ENCODE measurements at regions not wholly inside any gene's neighbourhood (a gene's known extent, or its start where the extent isn't known, plus 50 kb on each side); places are given as distances from the start of the nearest gene placed in this dataset.
"Not testable (repeated sequence)": the region's sequence is repeated elsewhere in the genome, so short reads cannot be mapped to it uniquely, and the experiment has no call there.

- Histone ChIP-seq H3K4me1 (ENCODE audit: control insufficient read depth, low read depth, low read length) (no peaks in the 10 kb centered on the region), H3K9me3 (ENCODE audit: control insufficient read depth, low read depth, low read length) (peaks cover 21% of the 10 kb centered on the region), H3K27ac (ENCODE audit: low read length) (no peak overlapping the region), H3K27me3 (ENCODE audit: control insufficient read depth, insufficient read depth, low read length) (no peaks in the 10 kb centered on the region), H3K36me3 (ENCODE audit: control insufficient read depth, low read depth, low read length) (no peaks in the 10 kb centered on the region), H3K9ac (ENCODE audit: low read length) (no peak overlapping the region), H3K4me3 (ENCODE audit: low read length) (no peak overlapping the region)
Measured at GRCh38 chrX:125407314-125407713, 87.6 kb downstream of the TEX13C start.

- Histone ChIP-seq H3K27me3 (ENCODE audit: control insufficient read depth, insufficient read depth, low read length) (no peaks in the 10 kb centered on the region), H3K9me3 (ENCODE audit: control insufficient read depth, low read depth, low read length) (peaks cover 17% of the 10 kb centered on the region), H3K27ac (ENCODE audit: low read length) (no peak overlapping the region), H3K4me3 (ENCODE audit: low read length) (no peak overlapping the region), H3K9ac (ENCODE audit: low read length) (no peak overlapping the region), H3K4me1 (ENCODE audit: control insufficient read depth, low read depth, low read length) (no peaks in the 10 kb centered on the region), H3K36me3 (ENCODE audit: control insufficient read depth, low read depth, low read length) (no peaks in the 10 kb centered on the region)
Measured at GRCh38 chrX:125420809-125421208, 101.1 kb downstream of the TEX13C start.

- Histone ChIP-seq H3K4me3 (ENCODE audit: low read length) (no peak overlapping the region), H3K36me3 (ENCODE audit: control insufficient read depth, low read depth, low read length) (no peaks in the 10 kb centered on the region), H3K9ac (ENCODE audit: low read length) (no peak overlapping the region), H3K9me3 (ENCODE audit: control insufficient read depth, low read depth, low read length) (peaks cover 17% of the 10 kb centered on the region), H3K27me3 (ENCODE audit: control insufficient read depth, insufficient read depth, low read length) (no peaks in the 10 kb centered on the region), H3K4me1 (ENCODE audit: control insufficient read depth, low read depth, low read length) (no peaks in the 10 kb centered on the region), H3K27ac (ENCODE audit: low read length) (no peak overlapping the region)
Measured at GRCh38 chrX:125422986-125423385, 103.3 kb downstream of the TEX13C start.

GRCh38 chrX:125424536-125424935 lies 104.9 kb downstream of the TEX13C start:
- Histone ChIP-seq H3K27me3 (ENCODE audit: control insufficient read depth, insufficient read depth, low read length) (no peaks in the 10 kb centered on the region), H3K9ac (ENCODE audit: low read length) (no peak overlapping the region), H3K4me3 (ENCODE audit: low read length) (no peak overlapping the region)

GRCh38 chrX:125436855-125437254 lies 117.2 kb downstream of the TEX13C start:
- Histone ChIP-seq H3K27ac (ENCODE audit: low read length) (no peak overlapping the region), H3K36me3 (ENCODE audit: control insufficient read depth, low read depth, low read length) (no peaks in the 10 kb centered on the region), H3K9ac (ENCODE audit: low read length) (no peak overlapping the region), H3K4me1 (ENCODE audit: control insufficient read depth, low read depth, low read length) (no peaks in the 10 kb centered on the region), H3K27me3 (ENCODE audit: control insufficient read depth, insufficient read depth, low read length) (no peaks in the 10 kb centered on the region), H3K4me3 (ENCODE audit: low read length) (no peak overlapping the region), H3K9me3 (ENCODE audit: control insufficient read depth, low read depth, low read length) (peaks cover 22% of the 10 kb centered on the region)

More at GRCh38 chrX:125424536-125424935, 104.9 kb downstream of the TEX13C start:
- Histone ChIP-seq H3K27ac (ENCODE audit: low read length) (no peak overlapping the region), H3K36me3 (ENCODE audit: control insufficient read depth, low read depth, low read length) (no peaks in the 10 kb centered on the region), H3K4me1 (ENCODE audit: control insufficient read depth, low read depth, low read length) (no peaks in the 10 kb centered on the region), H3K9me3 (ENCODE audit: control insufficient read depth, low read depth, low read length) (peaks cover 17% of the 10 kb centered on the region)

GRCh38 chrX:125439194-125439849 lies 119.7 kb downstream of the TEX13C start:
- H3K4me3 ChIP-seq (ENCODE audit: low read length): no peak overlapping the region
- H3K9me3 ChIP-seq (ENCODE audit: control insufficient read depth, low read depth, low read length): peaks cover 9% of the 10 kb centered on the region
- no peaks in the 10 kb centered on the region for H3K4me1 ChIP-seq (ENCODE audit: control insufficient read depth, low read depth, low read length)
- H3K27me3 ChIP-seq (ENCODE audit: control insufficient read depth, insufficient read depth, low read length): no peaks in the 10 kb centered on the region
- H3K9ac ChIP-seq (ENCODE audit: low read length): no peak overlapping the region
- H3K36me3 ChIP-seq (ENCODE audit: control insufficient read depth, low read depth, low read length): no peaks in the 10 kb centered on the region
- H3K27ac ChIP-seq (ENCODE audit: low read length): no peak overlapping the region

- Histone ChIP-seq H3K36me3 (ENCODE audit: control insufficient read depth, low read depth, low read length) (no peaks in the 10 kb centered on the region), H3K27ac (ENCODE audit: low read length) (no peak overlapping the region), H3K27me3 (ENCODE audit: control insufficient read depth, insufficient read depth, low read length) (no peaks in the 10 kb centered on the region), H3K9ac (ENCODE audit: low read length) (no peak overlapping the region), H3K4me3 (ENCODE audit: low read length) (no peak overlapping the region), H3K9me3 (ENCODE audit: control insufficient read depth, low read depth, low read length) (peaks cover 15% of the 10 kb centered on the region), H3K4me1 (ENCODE audit: control insufficient read depth, low read depth, low read length) (no peaks in the 10 kb centered on the region)
Measured at GRCh38 chrX:125444659-125445058, 125.0 kb downstream of the TEX13C start.

- Histone ChIP-seq H3K27ac (ENCODE audit: low read length) (no peak overlapping the region), H3K4me1 (ENCODE audit: control insufficient read depth, low read depth, low read length) (no peaks in the 10 kb centered on the region), H3K9me3 (ENCODE audit: control insufficient read depth, low read depth, low read length) (peaks cover 20% of the 10 kb centered on the region), H3K4me3 (ENCODE audit: low read length) (no peak overlapping the region), H3K27me3 (ENCODE audit: control insufficient read depth, insufficient read depth, low read length) (no peaks in the 10 kb centered on the region), H3K9ac (ENCODE audit: low read length) (no peak overlapping the region), H3K36me3 (ENCODE audit: control insufficient read depth, low read depth, low read length) (no peaks in the 10 kb centered on the region)
Measured at GRCh38 chrX:125475482-125475881, 155.8 kb downstream of the TEX13C start.

GRCh38 chrX:125492439-125492838 lies 172.8 kb downstream of the TEX13C start:
- no peaks in the 10 kb centered on the region for H3K36me3 ChIP-seq (ENCODE audit: control insufficient read depth, low read depth, low read length)
- no peak overlapping the region for H3K4me3 ChIP-seq (ENCODE audit: low read length)
- H3K4me1 ChIP-seq (ENCODE audit: control insufficient read depth, low read depth, low read length): no peaks in the 10 kb centered on the region
- H3K9me3 ChIP-seq (ENCODE audit: control insufficient read depth, low read depth, low read length): peaks cover 18% of the 10 kb centered on the region
- no peaks in the 10 kb centered on the region for H3K27me3 ChIP-seq (ENCODE audit: control insufficient read depth, insufficient read depth, low read length)
- H3K9ac ChIP-seq (ENCODE audit: low read length): no peak overlapping the region
- no peak overlapping the region for H3K27ac ChIP-seq (ENCODE audit: low read length)

GRCh38 chrX:125493004-125493403 lies 173.3 kb downstream of the TEX13C start:
- not testable (repeated sequence) for H3K36me3 ChIP-seq (ENCODE audit: control insufficient read depth, low read depth, low read length); H3K9ac ChIP-seq (ENCODE audit: low read length); H3K27ac ChIP-seq (ENCODE audit: low read length); H3K27me3 ChIP-seq (ENCODE audit: control insufficient read depth, insufficient read depth, low read length); H3K4me3 ChIP-seq (ENCODE audit: low read length); H3K4me1 ChIP-seq (ENCODE audit: control insufficient read depth, low read depth, low read length)
- peaks cover 15% of the 10 kb centered on the region for H3K9me3 ChIP-seq (ENCODE audit: control insufficient read depth, low read depth, low read length)

- Histone ChIP-seq H3K9ac (ENCODE audit: low read length) (no peak overlapping the region), H3K27ac (ENCODE audit: low read length) (no peak overlapping the region), H3K36me3 (ENCODE audit: control insufficient read depth, low read depth, low read length) (no peaks in the 10 kb centered on the region), H3K4me1 (ENCODE audit: control insufficient read depth, low read depth, low read length) (no peaks in the 10 kb centered on the region), H3K9me3 (ENCODE audit: control insufficient read depth, low read depth, low read length) (peaks cover 18% of the 10 kb centered on the region), H3K4me3 (ENCODE audit: low read length) (no peak overlapping the region), H3K27me3 (ENCODE audit: control insufficient read depth, insufficient read depth, low read length) (no peaks in the 10 kb centered on the region)
Measured at GRCh38 chrX:125497667-125498066, 178.0 kb downstream of the TEX13C start.

- Histone ChIP-seq H3K4me3 (ENCODE audit: low read length) (no peak overlapping the region), H3K27me3 (ENCODE audit: control insufficient read depth, insufficient read depth, low read length) (no peaks in the 10 kb centered on the region), H3K27ac (ENCODE audit: low read length) (no peak overlapping the region), H3K9me3 (ENCODE audit: control insufficient read depth, low read depth, low read length) (peaks cover 28% of the 10 kb centered on the region), H3K9ac (ENCODE audit: low read length) (no peak overlapping the region), H3K36me3 (ENCODE audit: control insufficient read depth, low read depth, low read length) (no peaks in the 10 kb centered on the region), H3K4me1 (ENCODE audit: control insufficient read depth, low read depth, low read length) (no peaks in the 10 kb centered on the region)
Measured at GRCh38 chrX:125503769-125504168, 184.1 kb downstream of the TEX13C start.

Measured in iPS-18a (cell line).